NCI-H2196 (cell line): ENCODE measurements at regions not wholly inside any gene's neighbourhood (a gene's known extent, or its start where the extent isn't known, plus 50 kb on each side); places are given as distances from the start of the nearest gene placed in this dataset.

Experiments used
- DNase-seq: peaks from one replicate; lab custom pipeline; 2025; ENCODE audit not compliant: unreplicated experiment; lab: John Stamatoyannopoulos, UW

DNA sequence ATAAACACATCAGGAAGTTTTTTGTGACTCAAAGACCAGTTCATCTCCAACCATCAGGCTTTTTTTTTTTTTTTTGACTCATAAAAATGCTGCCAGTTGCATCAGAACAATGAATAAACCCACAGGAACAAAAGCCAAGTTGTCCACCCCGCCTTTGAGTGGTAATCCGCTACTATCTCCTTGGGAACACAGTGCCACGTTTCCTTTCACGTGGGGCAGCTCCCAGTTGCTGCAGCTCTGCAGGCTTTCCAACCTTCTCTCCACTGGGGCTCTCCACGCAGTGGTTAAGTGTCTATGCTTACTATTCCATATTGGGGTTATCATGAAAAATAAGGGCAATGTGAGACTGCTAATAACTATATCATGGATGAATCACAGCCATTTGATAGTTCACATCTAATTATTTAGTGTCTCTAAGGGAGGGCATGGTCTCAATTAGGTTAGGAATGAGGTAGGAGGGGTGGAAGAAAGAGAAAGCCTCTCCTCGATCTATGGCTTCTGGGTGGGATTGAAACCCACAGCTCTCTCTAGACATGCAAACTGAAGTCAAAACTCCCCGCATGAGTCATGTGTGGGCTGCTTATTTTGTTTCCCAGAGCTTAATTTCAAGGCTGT is 55.8 kb upstream of the ACTBL2 start:
- no peak for DNase-seq

DNA sequence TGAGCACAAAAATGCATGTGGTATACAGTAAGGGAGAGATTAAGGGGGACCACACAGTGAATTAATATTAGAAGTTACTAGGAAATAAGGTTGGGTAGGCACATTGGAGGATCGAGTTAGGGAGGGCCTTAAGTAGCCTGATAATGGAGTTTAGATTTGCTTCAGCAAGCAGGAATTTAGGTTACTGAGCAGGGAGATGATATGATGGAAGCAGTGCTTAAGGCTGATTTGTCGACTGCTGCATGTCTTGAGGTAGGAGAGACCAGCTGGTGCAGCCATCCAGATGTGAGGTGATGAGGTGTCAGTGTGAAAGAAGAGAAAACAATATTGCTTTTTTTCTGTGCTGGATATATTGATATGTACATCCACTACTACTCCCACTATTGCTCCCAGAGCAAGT is 55.2 kb upstream of the ACTBL2 start:
- DNase-seq: no peak

DNA sequence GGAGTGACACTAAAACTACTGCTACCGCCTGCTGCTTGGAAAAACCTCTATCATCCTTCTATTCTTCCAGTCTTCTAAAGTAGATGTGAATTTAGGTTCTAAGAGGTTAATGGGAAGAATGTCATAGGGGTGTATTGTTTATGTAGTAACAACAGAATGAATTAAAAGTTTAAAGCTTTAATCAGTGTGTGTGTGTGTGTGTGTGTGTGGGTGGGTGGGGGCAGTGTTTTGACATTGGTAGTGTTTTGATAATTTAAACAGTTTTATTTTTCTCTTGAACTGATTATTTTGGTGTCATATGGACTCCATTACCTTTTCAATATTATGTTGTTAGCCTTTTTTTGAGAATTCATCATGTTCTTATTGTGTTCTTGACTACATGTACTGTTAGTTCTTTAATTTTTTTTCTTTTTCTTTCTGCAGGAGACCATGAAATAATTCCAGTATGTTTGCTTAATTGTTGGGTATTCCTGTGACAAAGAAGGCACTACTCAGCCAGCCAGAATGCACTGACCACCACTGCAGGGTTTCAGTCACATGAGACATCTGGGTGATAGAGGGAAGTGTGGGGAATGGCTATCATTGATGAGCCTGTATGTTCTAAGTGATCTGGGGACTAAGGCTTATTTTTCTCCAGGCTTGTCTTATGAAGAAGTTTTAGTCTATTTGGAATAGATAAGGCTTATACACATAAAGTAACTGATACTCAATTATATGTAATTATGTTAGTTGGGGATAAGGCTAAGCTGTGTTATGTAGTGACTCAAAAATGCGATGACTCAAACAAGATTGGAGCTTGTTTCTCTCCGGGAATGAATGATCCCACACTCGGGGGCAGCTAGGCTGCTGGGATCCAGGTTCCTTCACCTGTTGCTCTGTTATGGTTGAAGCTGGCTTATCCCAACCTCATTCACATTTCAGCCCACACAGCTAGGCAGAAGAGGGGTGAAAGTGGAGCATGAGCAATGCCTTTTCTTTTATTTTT is 50.2 kb upstream of the ACTBL2 start:
- no peak for DNase-seq
